ENCODE measurements at regions not wholly inside any gene's neighbourhood (a gene's known extent, or its start where the extent isn't known, plus 50 kb on each side); places are given as distances from the start of the nearest gene placed in this dataset.

DNA sequence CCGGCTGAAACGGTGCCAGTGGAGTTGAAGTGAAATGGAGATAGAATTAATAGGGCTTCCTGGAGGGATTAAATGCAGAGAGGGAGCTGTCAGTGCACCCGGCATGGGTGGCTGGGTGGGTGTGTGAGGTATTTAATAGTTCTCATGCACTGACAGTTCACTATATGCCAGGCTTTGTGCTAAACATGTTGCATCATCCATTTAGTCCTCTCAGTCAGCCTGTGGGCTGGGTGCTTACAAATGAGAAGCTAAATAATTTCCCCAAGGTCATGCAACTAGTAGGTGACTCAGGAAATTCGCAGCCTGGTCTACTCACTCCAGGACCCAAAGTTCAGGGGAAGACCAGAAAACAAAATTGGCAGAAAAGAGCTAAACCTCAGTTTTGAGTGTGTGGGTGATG lies 63.5 kb upstream of the SPATA13 start:
- Histone ChIP-seq H3K27me3 (ENCODE audit: insufficient read depth, low read length) (peaks cover 3% of the 10 kb centered on the region), H2AFZ (ENCODE audit: low read depth, low read length) (no peak overlapping the region), H3K9me3 (ENCODE audit: insufficient read depth, low read depth, low read length) (no peaks in the 10 kb centered on the region), H3K27ac (ENCODE audit: low read depth, low read length) (no peak overlapping the region), H3K79me2 (ENCODE audit: insufficient read depth, low read length) (no peaks in the 10 kb centered on the region), H3K9ac (ENCODE audit: low read length) (no peak overlapping the region), H3K36me3 (ENCODE audit: insufficient read depth, low read length) (no peaks in the 10 kb centered on the region), H3K4me2 (ENCODE audit: low read length) (no peak overlapping the region), H3K4me3 (ENCODE audit: insufficient read depth, low read depth, low read length) (no peak overlapping the region), H3K4me1 (ENCODE audit: insufficient read depth, low read length) (no peaks in the 10 kb centered on the region), H4K20me1 (ENCODE audit: insufficient read depth, low read length) (no peaks in the 10 kb centered on the region)
- FAIRE-seq (no peak), DNase-seq (ENCODE audit: low read depth) (no peak)
- Mint-ChIP-seq H3K9me3 (ENCODE audit: unreplicated experiment) (no peaks in the 10 kb centered on the region), H3K27me3 (ENCODE audit: low read depth, unreplicated experiment) (no peaks in the 10 kb centered on the region), H3K36me3 (ENCODE audit: low read depth, unreplicated experiment) (no peaks in the 10 kb centered on the region), H3K27ac (ENCODE audit: unreplicated experiment) (peak overlapping the region; percentile 63), H3K4me1 (ENCODE audit: low read depth, unreplicated experiment) (peaks cover 15% of the 10 kb centered on the region), H3K4me3 (ENCODE audit: unreplicated experiment) (no peak overlapping the region)
- no peak for TF ChIP-seq EZH2 (IDR thresholded peaks at IDR 0.05; ENCODE audit: insufficient read depth, low read length)
- TF ChIP-seq, protein P1, sequence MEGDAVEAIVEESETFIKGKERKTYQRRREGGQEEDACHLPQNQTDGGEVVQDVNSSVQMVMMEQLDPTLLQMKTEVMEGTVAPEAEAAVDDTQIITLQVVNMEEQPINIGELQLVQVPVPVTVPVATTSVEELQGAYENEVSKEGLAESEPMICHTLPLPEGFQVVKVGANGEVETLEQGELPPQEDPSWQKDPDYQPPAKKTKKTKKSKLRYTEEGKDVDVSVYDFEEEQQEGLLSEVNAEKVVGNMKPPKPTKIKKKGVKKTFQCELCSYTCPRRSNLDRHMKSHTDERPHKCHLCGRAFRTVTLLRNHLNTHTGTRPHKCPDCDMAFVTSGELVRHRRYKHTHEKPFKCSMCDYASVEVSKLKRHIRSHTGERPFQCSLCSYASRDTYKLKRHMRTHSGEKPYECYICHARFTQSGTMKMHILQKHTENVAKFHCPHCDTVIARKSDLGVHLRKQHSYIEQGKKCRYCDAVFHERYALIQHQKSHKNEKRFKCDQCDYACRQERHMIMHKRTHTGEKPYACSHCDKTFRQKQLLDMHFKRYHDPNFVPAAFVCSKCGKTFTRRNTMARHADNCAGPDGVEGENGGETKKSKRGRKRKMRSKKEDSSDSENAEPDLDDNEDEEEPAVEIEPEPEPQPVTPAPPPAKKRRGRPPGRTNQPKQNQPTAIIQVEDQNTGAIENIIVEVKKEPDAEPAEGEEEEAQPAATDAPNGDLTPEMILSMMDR (IDR thresholded peaks at IDR 0.05; ENCODE audit: insufficient read depth, low read depth, low read length), result no peak

DNA sequence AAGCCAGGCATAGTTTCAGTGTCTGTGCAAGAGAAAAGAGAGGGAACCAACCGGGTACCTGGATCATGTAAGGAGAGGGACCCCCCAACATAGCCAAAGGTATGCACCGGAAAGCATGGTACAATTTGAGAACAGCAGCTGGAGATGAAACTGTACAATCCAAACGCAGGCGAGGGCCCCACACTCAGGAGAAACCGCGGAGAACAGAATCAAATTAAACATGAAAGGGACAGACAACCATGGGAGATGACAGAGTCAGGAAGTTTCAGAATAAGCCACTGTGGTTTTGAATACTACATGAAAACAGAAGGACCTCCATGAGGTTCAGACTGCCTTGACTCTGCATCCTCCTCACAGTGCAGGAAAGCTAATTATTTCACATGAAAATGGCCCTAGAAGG lies 62.9 kb upstream of the SPATA13 start:
- Mint-ChIP-seq H3K4me3 (ENCODE audit: unreplicated experiment) (no peak overlapping the region), H3K36me3 (ENCODE audit: low read depth, unreplicated experiment) (no peaks in the 10 kb centered on the region), H3K4me1 (ENCODE audit: low read depth, unreplicated experiment) (peaks cover 15% of the 10 kb centered on the region), H3K27ac (ENCODE audit: unreplicated experiment) (peak overlapping the region; percentile 63), H3K27me3 (ENCODE audit: low read depth, unreplicated experiment) (no peaks in the 10 kb centered on the region), H3K9me3 (ENCODE audit: unreplicated experiment) (no peaks in the 10 kb centered on the region)
- Histone ChIP-seq H3K27ac (ENCODE audit: low read depth, low read length) (no peak overlapping the region), H3K36me3 (ENCODE audit: insufficient read depth, low read length) (no peaks in the 10 kb centered on the region), H4K20me1 (ENCODE audit: insufficient read depth, low read length) (no peaks in the 10 kb centered on the region), H3K27me3 (ENCODE audit: insufficient read depth, low read length) (peaks cover 3% of the 10 kb centered on the region), H3K9me3 (ENCODE audit: insufficient read depth, low read depth, low read length) (no peaks in the 10 kb centered on the region), H3K4me1 (ENCODE audit: insufficient read depth, low read length) (no peaks in the 10 kb centered on the region), H3K4me2 (ENCODE audit: low read length) (no peak overlapping the region), H2AFZ (ENCODE audit: low read depth, low read length) (no peak overlapping the region), H3K4me3 (ENCODE audit: insufficient read depth, low read depth, low read length) (no peak overlapping the region), H3K9ac (ENCODE audit: low read length) (no peak overlapping the region), H3K79me2 (ENCODE audit: insufficient read depth, low read length) (no peaks in the 10 kb centered on the region)
- no peak for DNase-seq (ENCODE audit: low read depth)
- TF ChIP-seq, protein P1 (IDR thresholded peaks at IDR 0.05; ENCODE audit: insufficient read depth, low read depth, low read length), result no peak
- TF ChIP-seq EZH2 (IDR thresholded peaks at IDR 0.05; ENCODE audit: insufficient read depth, low read length), result no peak
- no peak for FAIRE-seq

DNA sequence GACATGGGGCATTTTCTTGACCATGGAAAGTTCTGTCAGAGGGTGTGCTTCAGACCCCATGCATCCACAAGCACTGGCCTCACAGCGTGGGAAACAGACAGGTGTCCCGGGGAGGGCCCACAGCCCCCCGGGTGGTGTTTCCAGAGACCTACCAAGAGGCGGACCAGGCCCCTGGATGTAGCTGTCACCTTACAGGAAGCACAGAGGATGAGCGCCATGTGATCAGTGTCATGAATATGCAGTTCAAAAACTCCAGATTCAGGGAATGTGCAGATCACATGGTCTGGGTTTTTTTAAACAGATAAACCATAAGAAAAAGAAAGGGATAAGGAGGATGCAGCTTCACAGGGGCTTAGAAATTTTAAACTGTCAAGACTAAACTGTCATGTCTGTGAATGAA lies 61.0 kb upstream of the SPATA13 start:
- Histone ChIP-seq H3K27ac (ENCODE audit: low read depth, low read length) (no peak overlapping the region), H3K27me3 (ENCODE audit: insufficient read depth, low read length) (peaks cover 5% of the 10 kb centered on the region), H4K20me1 (ENCODE audit: insufficient read depth, low read length) (no peaks in the 10 kb centered on the region), H2AFZ (ENCODE audit: low read depth, low read length) (no peak overlapping the region), H3K4me3 (ENCODE audit: insufficient read depth, low read depth, low read length) (no peak overlapping the region), H3K4me1 (ENCODE audit: insufficient read depth, low read length) (no peaks in the 10 kb centered on the region), H3K79me2 (ENCODE audit: insufficient read depth, low read length) (no peaks in the 10 kb centered on the region), H3K9me3 (ENCODE audit: insufficient read depth, low read depth, low read length) (no peaks in the 10 kb centered on the region), H3K36me3 (ENCODE audit: insufficient read depth, low read length) (no peaks in the 10 kb centered on the region), H3K9ac (ENCODE audit: low read length) (no peak overlapping the region), H3K4me2 (ENCODE audit: low read length) (no peak overlapping the region)
- DNase-seq (ENCODE audit: low read depth) (no peak), FAIRE-seq (no peak)
- Mint-ChIP-seq H3K4me1 (ENCODE audit: low read depth, unreplicated experiment) (peaks cover 15% of the 10 kb centered on the region), H3K9me3 (ENCODE audit: unreplicated experiment) (no peaks in the 10 kb centered on the region), H3K27ac (ENCODE audit: unreplicated experiment) (no peak overlapping the region), H3K36me3 (ENCODE audit: low read depth, unreplicated experiment) (no peaks in the 10 kb centered on the region), H3K4me3 (ENCODE audit: unreplicated experiment) (no peak overlapping the region), H3K27me3 (ENCODE audit: low read depth, unreplicated experiment) (no peaks in the 10 kb centered on the region)
- TF ChIP-seq, protein P1 (IDR thresholded peaks at IDR 0.05; ENCODE audit: insufficient read depth, low read depth, low read length), result no peak
- TF ChIP-seq EZH2 (IDR thresholded peaks at IDR 0.05; ENCODE audit: insufficient read depth, low read length), result no peak

Data from astrocyte (in vitro differentiated cells and primary cell).